Glomerular endothelial cell (primary cell): ENCODE measurements at regions not wholly inside any gene's neighbourhood (a gene's known extent, or its start where the extent isn't known, plus 50 kb on each side); places are given as distances from the start of the nearest gene placed in this dataset.

Experiments used
- DNase-seq: peaks from one replicate; pipeline ENCODE4 v3.0.0-alpha.2; 2011; ENCODE audit warnings: low read depth, low spot score; ENCODE audit errors: extremely low read depth

DNA sequence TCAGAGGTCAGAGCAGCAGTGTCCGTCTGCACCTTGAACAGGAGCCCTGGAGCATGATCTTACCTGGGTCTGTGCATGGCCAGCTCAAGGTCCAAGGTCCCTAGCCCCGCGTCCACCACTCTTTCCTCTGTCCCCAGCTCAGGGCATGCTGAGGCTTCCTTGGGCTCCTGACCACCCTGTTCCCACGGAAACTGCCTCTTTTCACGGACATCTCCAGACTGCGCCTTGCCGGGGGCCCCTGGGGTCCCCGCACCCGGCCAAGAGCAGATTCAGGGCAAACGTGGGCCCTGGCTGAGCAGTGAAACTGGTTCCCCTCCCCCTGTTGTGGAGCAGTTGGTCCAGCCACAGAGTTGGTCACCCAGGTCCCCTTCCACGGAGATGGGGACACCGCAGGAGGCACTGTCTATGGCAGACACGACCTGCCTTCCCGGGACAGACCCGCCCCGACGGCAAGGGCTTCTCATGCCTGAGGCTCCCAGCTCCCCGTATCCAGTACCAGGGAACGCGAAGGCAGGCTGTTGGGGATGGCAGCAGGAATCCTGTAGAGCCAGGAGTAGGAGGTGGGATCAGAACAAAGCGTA, 217.4 kb upstream of the PPP2R2D start:
- no peak for DNase-seq

DNA sequence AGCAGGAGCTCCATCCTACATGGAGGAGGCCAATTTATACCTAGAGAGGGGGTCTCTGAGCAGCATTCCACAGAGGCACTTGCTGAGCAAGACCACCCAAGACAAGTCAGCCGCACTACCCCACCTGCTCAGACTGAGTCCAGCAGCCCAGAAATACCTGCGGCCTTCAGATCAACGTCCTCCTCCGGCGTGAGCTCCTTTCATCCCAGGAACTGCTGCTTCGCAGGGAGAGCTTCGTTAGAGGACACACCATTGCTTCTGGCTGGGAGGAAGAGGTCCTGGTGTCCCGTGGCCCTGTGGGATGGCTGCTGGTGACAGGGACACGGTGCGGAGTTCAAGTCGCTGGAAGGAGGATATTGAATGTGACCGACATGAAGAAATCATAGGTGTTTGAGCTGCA, 216.9 kb upstream of the PPP2R2D start:
- no peak for DNase-seq

DNA sequence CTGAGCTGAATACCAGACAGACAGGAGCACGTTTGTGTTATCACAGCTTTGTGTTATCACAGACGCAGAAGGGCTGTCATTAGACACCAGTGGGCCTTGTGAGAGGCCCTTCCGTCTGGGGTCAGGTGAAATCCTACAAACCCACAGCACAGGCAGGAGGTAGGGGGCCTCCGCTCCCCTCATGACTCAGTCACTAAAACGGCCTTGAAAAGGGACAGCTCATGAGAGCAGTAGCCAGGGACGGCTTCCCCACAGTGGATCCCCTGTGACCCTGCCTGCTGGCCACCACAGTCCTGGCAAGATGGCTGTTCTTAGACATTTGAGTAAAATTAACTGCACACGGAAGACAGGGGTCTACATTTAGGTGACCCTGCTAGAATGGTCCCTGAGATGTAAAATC, 215.8 kb upstream of the PPP2R2D start:
- no peak for DNase-seq

DNA sequence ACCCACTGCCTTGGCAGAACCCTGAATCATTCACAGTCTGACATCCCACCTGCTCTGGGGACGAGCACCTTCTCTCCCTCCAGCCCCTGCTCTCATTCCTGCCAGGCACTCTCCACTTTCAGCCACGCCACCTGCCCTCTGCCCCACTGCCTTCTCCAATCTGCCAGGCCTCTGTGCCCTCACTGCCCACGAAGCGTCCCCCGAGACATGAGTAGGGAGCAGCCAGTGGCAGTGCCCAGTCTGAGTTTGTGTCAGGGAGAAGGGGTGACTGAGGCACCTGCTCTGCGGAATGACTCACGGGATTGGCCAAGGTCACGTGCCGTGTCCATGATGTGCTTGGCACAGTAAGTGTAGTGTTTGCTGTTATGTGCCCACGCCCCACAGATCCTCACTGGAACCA, 215.2 kb upstream of the PPP2R2D start:
- no peak for DNase-seq

DNA sequence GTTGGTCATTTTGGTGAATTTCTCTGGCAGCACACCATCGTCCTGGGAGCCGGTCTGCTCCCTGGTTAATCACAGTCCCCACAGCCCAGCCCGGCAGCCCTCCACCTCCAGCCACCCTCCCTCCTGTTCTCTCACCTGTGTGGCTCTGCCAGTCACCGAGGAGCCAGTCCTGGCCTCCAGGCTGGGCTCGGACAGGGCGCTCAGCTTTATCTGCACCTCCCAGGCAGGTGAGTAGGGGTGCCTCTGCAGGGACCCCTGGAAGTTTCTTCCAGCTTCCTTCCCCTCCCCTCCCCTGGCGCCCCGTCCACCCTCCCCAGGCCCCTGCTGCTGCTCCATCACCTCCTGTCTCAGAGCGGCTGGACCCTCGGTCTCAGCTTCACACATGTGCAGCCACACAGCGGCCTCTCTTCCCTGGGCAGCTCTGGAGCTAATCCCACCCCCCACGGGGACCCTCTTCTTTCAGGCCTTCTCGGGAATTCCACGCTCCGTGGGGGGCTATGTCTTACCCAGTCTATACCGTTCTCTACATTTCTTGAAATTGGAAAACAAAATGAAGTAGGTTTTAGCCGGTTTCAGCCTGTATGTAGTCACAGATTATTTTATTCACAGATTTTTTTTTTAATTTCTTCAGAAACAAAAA, 213.9 kb upstream of the PPP2R2D start:
- no peak for DNase-seq

DNA sequence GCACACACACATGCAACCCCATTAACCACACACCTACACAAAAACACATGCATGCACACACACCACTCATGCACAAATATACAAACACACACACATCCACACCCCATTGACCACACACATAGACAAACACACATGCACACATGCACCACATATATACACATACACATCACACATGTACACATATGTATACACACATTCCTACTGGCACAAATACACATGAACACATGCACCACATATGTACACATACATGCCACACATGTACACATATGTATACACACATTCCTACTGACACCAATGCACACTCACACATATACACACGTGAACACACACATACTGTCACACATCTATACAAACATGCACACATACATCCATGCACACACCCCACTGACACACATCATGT, 212.5 kb upstream of the PPP2R2D start:
- DNase-seq: no peak

DNA sequence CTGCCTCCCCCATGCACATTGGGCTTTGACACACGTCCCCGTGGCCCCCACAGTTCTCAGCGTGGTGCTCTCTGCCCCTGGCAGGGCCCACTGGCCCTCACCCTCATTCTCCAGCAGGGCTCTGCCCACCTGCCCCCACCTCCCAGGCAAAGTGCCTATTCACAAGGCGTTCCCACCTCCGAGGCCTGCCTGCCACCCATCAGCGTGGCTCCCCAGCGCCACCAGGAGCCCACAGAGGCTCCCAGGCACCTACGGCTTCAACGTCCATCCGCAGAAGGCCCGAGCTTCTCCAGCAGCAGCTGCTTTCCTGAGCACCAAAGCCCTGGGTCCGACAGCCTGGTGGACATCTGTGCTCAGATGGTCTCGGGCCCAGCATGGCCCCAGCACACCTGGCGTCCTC, 211.8 kb upstream of the PPP2R2D start:
- DNase-seq: no peak

DNA sequence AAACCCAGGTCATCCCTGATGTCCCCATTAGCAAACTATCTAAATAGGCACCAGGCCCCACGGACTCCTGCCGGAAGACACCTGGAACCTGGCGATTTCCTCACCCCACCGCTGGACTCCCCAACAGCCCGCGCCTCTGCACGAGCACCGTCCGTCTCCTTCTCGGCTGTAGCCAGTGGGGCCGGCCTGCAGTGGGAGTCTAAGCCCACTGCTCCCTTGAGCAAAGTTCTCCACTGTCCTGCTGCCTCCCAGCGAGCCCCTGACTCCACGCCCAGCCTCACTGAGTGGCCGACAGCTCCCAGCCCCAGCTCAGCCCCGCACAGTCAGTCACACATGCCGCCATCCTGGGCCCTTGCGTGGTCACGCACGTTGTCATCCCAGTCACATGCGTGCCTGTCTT, 211.3 kb upstream of the PPP2R2D start:
- DNase-seq: no peak

DNA sequence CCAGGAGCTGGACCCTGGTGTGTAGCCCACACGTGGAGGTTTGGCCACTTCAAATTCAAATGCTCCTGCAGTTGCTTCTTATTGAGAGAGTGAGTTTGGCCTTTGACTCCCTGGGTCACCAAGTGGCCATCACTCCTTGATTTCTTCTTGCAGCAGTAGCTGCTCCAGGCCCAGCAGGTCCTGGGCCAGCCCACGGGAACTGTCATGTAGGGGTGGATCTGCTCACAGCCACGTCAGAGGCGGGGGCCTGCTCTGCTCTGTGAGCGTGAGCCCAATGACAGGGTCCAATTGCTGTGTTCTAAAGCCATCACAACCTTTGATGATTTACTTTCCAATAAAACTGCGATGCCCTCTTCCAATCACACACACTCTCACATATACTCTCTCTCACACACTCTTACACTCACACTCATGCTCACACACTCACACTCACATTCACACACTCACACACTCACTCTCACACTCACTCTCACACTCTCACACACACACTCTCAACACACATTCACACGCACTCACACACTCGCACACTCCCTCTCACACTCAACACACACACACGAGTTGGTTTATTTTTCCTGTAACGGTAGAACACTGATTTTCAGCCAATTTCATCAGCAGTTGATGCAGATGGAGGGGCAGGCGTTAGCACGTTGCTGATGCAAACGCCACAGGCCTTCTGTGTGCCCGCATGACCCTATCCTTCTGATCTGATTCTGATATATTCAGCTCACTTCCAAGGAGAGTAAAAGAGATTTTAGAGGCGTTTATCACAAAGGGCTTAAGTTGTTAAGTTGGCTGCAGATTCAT, 210.7 kb upstream of the PPP2R2D start:
- no peak for DNase-seq

DNA sequence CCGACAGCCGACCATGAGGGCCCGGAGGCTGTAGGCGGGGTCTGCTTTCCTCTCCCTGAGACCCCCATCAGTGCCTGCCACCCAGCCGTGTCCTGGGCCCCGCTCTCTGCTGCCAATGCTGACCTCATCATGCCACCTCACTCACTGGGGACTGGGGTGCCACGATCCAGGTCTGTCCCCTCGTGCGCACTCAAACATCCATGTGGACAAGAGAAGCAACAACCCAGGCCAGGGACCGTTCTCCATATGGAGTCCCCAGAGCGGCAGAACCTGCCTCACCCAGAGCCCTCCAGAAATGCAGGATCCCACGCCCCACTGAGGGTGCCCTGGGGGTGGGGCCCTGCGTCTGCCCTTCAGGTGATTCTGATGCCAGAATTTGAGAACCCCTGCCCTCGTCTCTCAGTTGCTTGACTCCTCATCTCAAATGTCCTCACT, 210.0 kb upstream of the PPP2R2D start:
- no peak for DNase-seq

DNA sequence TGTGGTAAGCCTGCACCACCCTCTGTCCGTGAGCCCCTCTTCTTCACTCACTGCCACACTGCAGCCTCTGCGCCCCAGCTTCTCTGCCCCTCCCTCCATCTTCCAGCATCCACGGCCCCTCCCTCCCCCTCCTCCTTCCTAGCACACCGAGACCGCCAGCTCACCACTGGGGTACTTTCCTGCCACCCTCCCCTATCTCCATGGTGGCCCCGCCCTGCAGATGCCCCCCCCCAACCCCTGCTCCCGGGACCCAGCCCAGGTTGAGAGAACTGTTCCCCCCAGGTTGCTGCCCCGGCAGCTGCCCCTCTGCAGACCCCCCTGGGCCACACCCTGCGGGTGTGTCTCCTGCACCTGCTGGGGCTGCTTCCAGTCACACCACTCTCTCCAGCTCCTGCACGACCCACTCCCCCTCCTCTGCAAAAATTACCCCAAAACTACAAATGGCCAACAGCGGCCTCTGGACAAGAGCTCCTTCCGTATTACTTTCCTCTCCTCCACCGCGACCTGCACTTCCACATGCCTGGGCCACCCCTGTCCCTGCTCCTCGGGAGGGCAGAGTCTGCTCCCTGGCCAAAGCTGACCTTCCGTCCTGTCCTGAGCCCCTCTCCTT, 209.2 kb upstream of the PPP2R2D start:
- DNase-seq: no peak

DNA sequence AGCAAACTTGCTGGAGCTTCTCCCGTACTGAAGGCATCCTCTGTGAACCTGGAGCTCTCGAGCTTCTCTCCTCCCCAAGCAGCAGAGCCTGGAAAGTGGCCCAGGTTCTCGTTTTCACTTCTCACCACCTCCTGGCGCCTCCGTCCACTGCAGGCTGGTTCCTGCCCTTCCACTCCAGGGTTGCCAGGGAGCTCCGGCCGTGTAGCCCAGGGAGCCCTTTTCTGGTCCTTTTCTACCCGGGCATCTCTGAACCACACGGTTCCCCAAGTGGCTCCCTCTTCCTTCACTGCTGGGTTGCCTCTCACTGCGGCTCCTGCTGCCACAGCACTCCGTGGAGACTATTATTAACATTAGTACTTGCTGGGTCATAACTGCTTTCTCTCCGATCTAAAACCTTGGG, 208.6 kb upstream of the PPP2R2D start:
- no peak for DNase-seq

DNA sequence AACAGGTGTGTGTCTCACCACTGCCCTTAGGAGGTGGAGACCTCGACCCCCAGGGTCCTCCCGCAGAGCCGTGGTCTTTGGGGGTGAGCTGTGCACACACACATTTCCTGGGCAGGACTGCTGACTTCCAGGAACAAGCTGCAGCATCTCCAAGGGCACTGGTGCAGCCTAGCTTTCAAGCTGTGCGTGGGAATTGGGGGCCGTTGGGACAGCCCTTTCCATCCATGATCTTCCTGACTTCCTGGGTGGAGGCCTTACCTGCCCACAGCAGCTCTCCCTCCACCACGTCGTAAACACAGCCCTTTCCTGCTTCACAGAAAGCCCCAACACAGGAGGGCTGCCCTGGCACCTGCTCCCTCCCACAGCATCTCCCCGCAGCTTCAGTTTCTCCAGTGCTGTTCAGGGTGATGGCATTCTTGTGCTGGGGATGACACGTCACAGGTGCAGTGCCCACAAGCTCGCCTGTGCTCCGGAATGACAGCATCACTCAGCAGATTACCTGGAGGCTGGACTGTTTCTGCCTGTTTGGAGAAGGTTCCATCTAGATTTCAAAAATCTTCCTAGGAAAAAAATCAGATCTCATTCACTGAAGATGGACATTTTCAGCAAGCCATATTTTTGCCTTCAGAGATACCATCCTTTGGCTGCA, 208.0 kb upstream of the PPP2R2D start:
- no peak for DNase-seq

DNA sequence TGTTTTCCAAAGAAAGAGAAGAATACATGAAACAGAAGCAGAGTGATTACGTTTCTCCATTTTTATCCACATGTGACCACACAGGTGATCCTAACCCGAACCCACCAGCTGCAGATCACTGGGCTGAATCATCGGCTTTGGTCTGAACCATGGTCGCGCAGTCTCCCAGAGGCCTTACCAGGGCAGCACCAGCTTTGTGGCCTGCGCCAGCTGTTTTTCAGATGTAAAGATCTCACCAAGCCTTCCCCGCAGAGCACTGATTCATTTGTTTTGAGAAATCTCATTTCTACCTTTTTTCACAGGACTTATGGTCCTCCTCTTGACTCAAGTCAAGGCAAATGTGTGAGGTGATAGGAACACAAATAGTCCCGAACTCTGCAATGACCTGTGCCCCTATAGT, 207.0 kb upstream of the PPP2R2D start:
- DNase-seq: no peak

DNA sequence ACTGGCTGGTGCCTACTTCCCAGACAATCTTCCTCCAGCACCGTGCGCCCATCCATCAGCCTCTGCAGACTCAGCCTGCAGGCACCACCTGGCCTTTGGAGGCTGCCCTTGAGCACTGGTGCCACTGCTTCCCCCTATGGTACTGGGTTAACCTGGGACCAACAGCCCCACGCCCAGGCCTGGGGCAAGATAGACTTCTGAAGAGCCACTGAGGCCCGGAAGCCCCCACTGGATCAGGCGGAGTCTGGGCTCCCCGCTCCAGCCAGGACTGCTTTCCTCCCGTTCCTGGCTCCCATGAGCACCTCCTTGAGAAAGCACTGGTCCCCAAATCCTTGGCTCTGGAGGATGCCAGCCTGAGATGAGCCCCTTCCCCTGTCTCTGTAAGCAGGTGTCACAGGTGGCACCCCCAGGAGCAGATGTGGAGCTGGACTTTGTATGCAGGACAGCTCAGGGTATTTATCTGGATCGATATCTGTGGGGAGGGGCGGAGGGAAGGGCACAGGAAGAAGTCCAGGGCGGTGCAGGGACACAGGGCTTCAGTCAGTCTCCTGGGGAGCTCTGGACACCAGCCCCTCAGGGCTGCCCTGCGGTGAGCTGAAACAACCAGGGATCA, 206.5 kb upstream of the PPP2R2D start:
- DNase-seq: no peak

DNA sequence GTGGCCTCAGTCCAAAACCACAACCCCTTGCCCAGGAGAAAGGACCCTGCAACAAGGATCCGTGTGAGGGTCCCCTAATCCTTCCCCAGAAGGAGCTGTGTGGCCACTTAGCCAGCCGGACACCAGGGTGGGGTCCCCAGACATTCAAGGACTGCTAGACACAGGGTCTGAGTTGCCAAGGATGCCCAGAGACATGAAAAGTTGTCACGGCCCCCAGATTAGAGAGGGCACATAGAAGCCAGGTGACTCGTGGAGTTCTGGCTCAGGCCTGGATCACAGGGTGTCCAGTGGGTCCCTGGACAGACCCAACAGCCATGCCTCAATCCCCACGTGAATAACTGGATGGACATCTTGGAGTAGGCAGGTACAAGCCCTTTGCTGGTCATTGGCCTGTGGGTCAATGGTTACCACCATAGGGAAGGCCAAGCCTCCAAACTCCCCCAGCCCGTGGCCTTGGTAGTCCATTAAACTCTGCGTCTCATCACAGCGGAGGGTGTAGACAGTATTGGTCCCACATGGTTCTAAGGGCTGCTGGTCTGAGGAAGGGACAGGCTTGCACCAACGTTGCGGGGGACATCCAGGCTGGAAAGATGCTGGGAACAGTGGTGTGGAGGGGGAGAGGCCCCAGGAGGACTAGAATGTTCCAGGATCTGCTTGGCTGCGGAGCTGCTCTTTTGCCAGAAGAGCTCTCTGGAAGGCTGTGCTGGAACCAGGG, 205.9 kb upstream of the PPP2R2D start:
- no peak for DNase-seq

DNA sequence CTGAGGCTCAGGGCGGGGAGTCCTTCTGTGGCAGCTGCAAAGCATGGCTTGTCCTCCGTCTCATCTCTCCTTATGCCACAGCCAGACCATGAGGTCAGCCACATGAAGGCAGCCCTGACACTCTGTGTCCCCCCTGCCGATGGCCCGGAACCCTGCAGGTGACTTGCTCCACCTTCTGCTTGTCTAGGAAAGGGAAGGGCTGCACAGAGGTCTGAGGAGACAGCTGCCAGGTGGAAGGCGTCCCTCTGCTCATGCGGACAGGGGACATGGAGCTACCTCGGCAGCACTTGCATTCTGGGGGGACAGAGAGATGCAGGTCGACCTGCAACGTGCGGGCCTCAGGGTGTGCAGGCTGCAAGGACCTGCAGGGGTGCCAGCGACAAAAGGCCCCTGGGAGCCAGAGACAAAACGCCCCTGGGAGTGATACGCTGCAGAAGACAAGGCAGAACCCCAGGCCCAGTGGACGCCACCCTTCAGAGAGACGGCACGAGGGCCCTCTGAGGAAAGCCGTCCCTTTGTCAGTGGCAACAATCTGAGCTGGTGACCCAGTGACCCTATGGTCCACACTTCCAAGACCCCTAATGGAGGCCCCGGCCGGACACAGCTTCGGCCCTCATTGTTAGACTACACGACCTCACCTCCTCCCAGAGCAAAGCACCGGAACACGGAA, 205.2 kb upstream of the PPP2R2D start:
- no peak for DNase-seq

DNA sequence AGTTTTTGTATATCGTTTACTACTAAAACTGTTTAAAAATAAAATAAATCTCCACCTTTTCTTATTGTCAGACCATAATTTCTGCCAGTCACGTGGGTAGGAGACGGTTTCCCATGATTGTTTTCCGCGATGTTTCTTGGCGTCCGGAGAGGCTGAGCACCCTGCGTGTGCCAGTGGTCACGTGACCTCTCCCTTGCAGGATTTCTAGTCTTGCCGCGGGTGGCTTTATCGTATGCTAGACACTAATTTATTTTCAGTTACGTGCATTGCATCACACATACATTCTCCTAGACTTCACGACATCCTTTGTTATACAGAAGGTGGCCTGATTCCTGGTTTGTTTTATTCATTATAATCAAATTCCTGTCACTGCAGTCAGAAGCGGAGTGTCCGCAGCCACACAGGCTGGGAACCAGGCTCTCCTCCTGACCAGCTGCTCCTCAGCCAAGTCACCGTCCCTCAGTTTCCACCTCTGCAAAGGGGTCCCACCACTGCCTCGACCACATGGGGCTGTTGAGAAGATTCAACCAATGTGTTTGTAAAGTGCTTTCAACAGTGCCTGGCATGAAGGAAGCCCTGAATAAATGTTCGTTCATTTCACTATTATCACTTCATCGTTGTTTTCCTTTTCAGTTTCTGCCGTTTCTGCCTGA, 203.2 kb upstream of the PPP2R2D start:
- no peak for DNase-seq

DNA sequence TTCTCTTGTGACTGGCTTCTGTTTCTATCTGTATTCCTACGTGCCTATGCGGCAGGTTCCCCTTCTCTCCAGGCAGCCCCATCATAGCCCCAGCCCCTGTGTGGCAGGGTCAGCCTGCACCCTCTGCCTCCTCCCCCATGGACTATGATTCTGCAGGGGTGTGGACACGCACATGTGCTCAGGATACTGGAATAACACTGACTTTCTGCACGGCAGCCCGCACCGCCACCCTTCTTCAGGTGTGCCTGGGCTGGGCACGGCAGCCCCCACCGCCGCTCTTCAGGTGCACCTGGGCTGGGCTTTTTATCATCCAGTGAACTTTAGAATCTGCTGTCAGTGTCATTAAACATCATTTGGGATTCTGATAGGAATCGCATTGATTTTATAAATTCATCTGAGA, 202.6 kb upstream of the PPP2R2D start:
- DNase-seq: no peak
